ENCODE measurements at regions not wholly inside any gene's neighbourhood (a gene's known extent, or its start where the extent isn't known, plus 50 kb on each side); places are given as distances from the start of the nearest gene placed in this dataset.

DNA sequence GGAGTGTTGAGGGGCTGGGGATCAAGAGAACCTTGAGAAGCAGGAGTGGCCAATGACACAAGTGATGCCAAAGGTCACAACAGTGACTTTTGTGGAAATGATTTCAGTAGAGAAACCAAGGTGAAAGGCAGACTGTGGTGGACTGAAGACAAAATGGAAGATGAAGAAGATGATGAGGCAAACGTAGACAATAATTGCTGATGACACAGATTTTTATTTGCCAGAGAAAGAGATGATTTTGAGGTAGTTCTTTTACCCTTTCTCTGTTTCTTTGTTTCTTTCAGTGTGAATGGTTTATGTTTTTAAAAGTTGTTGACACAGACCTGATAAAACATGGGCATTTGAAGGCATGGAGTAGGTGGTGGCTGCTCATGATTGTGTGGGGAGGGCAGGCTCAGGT, 121.0 kb upstream of the ARGLU1 start:
- TF ChIP-seq CTCF (conservative IDR thresholded peaks at IDR 0.05), result no peak
- no peak for TF ChIP-seq ZFX (IDR thresholded peaks at IDR 0.05)

Data from C4-2B (cell line).